HG03066 (cell line): ENCODE measurements at regions not wholly inside any gene's neighbourhood (a gene's known extent, or its start where the extent isn't known, plus 50 kb on each side); places are given as distances from the start of the nearest gene placed in this dataset.

Experiments used
- ATAC-seq: cut with Tn5 transposase; IDR thresholded peaks from one replicate; pipeline ENCODE4 v1.9.1; 2021; ENCODE audit warnings: low read depth; ENCODE audit not compliant: unreplicated experiment

DNA sequence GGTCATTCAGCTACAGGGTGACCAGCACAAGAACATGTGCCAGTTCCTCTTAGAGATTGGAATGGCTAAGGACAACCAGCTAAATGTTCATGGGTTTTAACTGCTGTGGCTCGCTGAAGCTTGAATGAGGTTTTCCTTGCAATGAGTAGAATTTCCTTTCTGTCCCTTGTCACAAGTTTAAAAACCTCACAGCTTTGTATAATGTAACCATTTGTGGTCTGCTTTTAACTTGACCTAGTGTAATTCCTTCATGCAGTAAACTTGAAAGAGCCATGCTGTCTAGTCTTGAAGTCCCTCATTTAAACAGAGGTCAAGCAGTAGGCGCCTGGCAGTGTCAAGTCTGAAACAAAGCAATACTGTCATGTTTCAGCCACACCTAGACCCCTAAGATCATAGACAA lies 181.3 kb upstream of the DMRT1 start:
- peak; percentile 65 for ATAC-seq

DNA sequence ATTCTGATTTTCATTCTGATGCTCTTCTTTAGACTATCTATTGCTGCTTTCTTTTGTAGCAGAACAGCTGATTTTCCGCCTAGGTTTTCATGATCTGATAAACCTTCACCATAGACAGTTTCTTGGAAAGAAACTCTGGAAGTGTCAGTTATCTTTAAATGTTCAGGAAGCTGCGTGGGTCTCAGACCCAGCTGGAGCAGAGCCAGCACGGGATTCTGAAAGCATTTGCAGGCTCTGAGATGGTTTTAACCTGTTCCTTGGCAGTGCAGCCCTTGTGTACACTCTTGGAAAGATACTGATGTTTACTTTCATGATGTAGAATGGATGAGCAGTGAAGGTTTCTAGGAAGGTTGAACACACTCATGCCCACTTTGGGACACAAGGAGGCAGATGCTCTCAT lies 178.0 kb upstream of the DMRT1 start:
- no peak for ATAC-seq

DNA sequence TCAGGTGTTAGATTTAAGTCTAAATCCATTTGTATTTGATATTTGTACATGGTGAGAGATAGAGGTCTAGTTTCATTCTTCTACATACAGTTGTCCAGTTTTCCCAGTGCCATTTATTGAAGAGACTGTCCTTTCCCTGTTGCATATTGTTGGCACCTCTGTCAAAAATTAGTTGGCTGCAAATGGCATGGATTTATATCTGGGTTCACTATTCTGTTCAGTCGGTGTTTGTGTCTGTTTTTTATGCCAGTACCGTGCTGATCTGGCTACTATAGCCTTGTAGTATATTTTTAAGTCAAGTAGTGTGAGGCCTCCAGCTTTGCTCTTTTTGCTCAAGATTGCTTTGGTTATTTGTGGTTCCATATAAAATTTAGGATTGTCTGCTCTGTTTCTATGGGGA lies 176.2 kb upstream of the DMRT1 start:
- no peak for ATAC-seq

DNA sequence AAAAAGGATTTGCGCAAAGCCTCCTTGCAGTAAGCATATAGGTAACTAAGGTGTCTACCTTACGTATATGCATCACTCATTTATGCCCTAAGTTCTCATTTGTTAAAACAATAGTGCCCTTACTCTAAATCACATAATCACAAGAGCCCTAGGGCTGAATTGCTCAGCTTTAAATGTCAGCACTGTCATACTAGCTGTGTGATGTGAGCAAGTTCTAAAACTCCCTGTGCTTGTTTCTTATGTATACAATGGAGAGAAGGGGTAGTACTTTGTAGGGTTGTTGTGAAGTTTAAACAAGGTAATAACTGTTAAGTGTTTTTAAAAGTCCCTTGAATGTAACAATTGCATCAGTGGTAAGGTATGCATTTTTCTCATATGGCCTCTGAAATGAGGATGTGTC lies 169.5 kb upstream of the DMRT1 start:
- no peak for ATAC-seq

DNA sequence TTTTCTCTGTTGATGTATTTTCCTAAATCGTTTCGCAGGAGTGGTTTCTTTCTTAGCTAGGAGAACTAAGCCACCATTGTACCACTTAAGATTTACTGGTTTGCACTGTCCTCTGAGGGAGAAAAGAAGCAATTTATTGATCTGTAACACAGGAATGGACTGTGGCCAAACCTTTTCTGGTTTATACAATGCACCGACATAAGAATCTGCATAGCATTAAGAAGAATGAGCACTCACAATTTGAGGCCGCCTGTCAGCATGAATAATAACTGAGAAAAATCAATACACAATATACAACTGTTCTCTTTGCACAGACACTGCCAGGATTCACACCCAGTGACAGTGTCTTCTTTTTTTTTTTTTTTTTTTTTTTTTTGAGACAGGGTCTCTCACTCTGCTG lies 168.6 kb upstream of the DMRT1 start:
- ATAC-seq, result no peak

DNA sequence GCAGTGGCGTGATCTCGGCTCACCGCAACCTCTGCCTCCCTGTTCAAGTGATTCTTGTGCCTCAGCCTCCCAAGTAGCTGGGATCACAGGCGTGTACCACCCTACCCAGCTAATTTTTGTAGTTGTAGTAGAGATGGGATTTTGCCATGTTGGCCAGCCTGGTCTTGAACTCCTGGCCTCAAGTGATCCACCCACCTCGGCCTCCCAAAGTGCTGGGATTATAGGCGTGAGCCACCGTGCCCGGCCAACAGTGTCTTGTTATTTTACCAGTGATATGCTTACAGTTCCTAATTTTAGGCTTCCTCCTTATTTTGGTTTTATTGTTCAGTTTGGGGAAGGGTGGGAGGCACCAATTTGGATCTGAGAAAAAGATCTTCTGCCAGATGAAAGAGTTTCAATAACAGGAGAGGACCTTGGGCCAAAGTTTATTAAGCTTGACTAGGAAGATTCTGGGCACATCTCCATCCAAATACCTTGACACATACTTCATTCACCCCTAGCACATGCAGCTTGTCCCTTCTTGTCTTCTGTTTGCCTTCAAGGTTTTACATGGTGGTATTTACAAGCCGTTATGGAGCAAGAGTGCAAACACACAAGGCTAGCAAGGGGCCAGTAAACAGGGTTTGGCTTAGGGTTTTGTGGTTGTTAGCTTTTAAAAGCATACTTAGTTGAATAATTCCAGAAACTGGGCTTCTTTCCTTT lies 168.1 kb upstream of the DMRT1 start:
- no peak for ATAC-seq

DNA sequence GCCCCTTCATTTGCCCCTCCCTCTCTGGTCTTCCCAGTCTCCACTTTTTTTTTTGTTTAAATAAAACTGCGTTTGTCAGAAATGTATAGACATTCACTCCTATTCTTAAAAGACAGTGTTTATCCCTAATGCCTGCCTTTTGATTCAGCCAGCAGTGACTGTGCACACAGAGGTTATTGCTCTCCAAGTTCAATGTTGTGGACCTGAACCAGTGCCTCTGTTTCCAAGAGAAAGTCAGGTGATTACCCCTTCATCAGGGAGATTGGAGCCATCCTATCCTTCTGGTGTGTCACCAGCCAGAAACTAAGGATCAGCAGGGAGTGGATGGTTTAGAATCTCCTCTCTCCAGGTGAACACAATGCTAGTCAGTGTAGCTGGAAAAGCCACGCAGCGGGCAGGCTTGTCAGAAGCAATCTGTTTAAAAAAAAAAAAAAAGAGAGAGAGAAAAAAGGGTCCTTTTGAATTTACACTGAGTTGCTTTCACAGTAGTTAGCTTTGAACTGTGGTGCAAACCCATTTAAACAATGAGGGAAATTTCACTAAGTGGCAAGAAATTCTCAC lies 167.5 kb upstream of the DMRT1 start:
- ATAC-seq, result no peak

DNA sequence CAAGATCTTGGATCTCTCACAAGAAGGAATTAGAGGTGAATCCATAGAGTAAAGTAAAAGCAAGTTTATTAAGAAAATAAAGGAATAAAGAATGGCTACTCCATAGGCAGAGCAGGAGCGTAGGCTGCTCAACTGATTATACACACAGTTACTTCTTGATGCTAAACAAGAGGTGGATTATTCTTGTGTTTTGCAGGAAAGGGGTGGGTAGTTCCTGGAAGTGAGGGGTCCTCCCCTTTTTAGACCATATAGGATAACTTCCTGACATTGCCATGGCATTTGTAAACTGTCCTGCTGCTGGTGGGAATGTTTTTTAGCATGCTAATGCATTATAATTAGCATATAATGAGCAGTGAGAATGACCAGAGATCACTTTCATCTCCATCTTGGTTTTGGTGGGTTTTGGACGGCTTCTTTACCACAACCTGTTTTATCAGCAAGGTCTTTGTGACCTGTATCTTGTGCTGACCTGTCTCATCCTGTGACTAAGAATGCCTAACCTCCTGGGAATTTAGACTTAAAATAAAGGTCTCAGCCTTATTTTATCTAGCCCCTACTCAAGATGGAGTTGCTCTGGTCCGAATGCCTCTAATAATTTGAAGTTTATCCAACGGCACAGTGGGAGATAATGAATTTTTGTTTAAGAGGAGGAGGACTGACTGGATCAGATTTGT lies 165.7 kb upstream of the DMRT1 start:
- ATAC-seq, result no peak

DNA sequence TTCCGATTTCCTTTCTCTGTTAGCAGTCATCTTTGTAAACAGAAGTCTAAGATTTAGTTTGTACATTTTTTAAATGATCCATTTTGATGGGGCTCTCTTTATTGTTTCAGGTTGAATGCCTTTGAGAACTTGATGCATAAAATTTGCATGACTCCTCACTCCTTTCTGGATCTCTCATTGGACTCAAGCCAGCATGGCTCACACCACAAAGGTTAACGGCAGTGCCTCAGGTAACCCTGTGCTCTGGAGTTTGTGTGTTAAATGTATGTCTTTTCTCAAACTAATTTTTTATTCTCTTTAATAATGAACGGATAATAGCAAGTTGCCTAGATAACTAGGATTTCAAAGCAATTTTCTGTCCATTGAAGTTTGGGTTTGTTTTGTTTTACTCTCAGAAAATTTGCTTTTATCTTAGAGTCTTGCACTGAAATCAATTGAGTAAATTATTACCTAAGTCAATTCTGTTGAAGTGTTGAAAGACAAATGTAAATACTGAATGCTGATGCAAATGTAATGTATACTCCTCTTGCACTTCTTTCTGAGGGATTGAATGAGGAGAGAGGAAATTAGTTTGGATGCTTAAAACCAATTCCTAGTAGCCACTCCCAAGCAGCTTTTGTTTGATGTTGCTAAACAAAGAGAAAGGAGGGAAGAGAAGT lies 164.6 kb upstream of the DMRT1 start:
- ATAC-seq, result no peak

DNA sequence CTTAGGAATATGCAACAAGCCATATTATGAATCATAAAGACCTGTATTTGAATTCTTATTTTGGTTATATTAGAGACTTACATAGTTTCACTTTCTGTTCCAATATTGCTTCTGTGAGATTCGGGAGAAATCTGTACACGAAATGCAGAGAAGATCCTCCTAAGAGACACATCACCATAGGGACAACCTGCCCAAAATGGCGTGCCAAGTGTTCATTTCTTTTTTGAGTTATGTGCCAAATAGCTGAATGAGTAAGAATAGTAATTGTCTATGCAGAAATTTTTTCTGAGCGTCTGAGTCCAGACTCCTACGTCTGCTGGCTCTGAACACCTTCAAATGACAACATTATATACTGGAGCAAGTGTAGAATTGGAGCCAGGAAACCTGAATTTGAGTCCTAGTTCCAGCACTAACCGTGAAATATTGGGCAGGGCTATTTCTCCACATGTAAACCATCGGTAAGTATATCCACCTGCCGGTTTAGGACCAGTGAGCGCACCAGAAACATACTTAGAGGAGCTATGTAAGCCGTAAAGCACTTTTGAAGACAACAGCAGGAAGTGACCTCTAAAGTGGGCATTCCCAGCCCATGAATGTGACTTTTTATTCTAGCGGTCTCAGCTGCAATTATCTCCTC lies 163.9 kb upstream of the DMRT1 start:
- ATAC-seq, result no peak

DNA sequence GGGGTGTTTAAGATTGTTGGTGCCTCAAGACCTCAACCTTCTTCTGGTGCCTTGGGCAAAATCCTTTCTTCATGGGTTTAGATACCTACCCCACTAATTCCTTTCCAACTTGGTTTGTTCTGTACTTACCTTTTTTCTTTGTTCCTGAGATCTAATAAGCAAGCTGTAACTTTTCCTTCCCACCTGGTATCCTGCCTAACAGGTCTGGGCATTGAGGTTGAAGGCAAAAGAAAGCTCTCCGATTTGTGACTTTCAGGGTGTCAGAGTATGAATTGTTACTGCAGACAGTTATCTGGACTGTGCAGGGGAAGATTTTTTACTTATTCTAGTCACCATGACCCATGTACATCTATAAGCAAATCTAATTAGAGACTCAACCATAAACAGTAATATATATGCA lies 162.6 kb upstream of the DMRT1 start:
- no peak for ATAC-seq

DNA sequence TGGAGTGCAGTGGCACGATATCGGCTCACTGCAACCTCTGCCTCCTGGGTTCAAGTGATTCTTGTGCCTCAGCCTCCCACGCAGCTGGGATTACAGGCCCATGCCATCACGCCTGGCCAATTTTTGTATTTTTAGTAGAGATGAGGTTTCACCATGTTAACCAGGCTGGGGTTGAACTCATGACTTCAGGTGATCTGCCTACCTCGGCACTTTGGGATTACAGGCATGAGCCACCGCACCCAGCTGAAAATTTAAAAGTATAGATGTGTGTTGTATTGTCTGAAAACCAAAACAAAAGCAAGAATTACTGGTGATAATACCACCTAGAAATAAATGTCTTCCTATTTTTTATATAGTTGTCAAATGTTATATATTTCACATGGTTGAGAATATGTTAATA lies 162.0 kb upstream of the DMRT1 start:
- no peak for ATAC-seq

DNA sequence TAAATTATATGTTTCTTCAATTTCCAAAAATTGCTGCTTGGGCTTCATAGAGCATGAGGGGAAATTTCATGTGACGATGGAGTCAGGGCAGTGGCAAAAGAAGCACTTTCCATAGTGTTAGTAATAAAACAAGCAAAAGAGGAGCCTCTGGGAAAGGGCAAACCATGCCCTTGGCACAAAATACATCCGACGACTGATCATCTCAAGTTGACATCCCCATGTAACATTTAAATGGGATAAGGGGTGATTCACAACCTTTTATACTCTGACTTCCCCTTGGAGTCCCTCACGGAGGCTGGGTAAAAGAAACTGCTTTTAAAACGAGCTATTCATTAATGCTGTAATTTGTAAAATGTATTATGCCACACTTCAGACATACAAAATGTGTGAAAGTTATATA lies 161.4 kb upstream of the DMRT1 start:
- no peak for ATAC-seq

DNA sequence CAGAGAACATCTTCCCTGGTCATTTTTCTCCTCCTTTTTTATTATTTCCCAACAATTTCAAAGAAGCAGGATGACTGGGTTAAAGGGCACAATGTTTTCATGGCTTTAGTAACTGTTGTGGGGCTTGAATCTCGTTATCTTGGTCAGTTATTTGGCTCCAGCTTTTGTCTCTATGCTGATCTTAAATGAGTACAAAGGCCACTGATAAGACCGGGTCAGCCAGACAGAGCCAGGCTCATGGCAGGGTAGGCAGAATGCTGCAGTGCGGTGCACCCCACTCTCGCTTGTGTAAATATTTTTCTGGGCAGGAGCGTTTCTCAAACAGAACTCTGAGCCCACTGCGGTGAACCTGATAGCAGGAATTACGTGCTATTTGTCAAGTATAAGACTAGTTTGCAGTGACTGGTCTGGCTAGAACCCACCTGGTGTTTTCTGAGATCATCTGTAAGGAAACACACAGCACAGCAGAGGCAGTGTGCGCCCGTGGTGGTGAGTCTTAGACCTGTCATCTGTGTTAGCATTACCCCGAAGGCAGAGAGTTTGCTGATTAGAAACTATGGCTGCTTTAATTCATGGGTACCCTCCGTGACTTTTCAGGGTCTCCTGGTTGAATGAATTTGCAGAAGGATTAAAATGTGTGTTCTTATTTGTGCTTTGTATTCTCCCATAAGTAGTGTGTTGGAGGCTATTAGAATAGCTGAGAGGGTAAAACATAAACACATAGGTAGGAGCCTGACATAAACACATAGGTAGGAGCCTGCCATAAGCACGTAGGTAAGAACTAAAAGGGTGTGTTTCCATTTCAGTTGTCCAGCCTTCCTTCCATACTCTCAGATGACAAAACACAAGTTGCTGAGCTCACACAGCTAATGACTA lies 158.6 kb upstream of the DMRT1 start:
- ATAC-seq, result no peak

DNA sequence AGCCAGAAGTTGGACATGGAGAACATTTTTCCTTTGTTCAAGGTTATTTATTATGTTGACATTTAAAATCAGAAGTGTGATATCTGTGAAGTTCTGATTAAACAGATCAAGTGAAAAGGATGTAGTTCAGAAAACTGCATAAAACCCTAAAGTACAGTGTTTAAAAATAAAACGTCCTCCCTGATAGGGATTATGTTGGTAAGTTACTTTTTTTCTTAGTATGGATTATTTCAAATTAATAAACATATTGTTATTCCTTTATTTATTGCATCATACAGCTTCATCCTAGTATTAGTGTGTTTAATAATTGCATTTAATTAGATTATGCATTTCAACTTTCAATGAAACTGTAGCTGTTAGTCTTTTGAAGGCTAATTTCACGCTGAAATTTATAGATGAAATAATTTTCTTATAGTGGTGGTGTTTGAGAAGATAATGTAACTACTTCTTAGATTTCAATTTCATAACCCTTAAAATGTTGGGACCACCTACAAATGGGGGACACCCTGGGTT lies 157.9 kb upstream of the DMRT1 start:
- ATAC-seq, result no peak

DNA sequence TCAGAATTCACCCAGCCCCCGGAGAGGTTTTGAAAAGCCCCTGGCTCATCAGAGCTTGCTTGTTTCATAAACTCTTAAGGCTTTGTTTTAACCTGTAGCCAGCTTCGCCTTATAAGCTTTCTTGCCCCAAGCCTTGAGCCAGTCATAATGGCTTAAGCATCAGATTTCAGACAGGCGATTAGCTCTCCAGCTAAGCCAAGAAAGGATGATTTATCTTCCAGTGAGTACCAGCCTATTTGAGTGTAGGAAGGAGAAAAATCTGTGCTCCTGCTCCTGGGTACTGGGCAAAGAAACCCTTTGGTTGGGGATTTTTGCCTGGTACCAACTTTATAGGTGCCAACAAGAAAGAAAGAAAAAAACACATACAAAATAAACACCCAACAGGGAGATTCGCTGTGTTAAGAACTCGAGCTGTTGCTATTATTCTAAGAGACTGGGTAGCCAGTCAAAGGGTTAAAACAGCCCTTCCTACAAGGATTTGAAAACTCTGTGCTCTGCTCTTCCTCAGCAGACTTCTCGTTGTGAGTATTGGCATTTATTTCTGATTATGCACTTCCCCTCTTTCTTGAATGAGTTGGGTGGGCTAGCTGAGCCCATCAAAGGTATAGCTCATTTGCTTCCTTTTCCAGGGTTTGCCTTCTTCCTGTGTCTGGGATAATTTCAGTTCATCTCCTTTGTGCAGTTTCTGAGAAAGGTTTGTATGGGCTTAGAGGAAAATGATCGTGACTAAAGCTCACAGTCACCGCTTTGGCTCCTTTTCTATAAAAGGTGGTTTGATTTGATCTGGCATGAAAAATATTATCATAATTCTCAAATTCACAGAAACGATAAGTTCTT lies 157.2 kb upstream of the DMRT1 start:
- no peak for ATAC-seq

DNA sequence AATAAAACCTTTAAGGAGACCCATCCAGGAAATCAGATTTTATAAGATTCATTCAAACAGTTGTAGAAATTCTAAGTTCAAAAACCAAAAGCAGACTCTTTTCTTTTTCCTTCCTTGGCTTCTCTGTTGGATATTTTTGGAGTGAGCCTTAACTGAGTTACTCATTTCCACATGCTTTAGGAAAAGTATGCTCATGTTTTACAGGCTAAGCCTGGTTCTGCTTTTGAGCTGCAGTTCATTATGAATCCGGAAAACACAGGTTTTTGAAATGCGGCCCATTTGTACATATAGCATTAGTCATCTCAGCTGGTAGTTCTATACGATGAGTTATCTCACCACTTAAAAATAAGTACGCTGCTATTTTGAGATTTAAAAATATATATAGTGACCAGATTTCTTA lies 156.6 kb upstream of the DMRT1 start:
- ATAC-seq, result no peak

DNA sequence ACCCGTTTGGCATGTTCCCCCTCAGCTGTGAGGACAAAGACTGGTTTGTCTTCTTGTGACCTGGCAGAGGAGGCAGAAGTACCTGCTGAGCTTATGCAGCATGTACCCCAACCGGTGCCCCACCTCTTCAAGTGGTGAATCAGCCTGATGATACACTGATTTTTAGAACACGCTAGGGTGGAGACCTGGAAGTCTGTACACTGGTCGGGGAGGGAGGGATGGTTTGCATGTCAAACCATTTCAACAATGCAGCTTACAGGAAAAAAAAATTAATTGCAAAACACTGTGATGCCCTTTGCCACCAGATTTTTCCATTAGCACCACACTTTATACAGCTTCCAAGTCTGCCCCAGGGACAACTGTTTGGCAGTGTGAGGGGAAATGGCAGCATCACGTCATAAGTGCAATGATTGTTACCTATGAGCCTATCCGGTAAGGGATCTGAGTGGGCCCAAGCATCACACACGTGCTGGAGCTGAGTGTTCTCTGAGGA lies 155.1 kb upstream of the DMRT1 start:
- no peak for ATAC-seq
